H9 (cell line): ENCODE measurements at regions not wholly inside any gene's neighbourhood (a gene's known extent, or its start where the extent isn't known, plus 50 kb on each side); places are given as distances from the start of the nearest gene placed in this dataset.

ENCODE experiments used
- DNase-seq: peaks from one replicate; pipeline ENCODE4 v3.0.0-alpha.2; 2017
- H2AFZ ChIP-seq: one replicate; pipeline ENCODE4 v1.6.1; 2013; ENCODE audit warnings: mild to moderate bottlenecking, low read length, control low read depth, moderate library complexity
- H2AK5ac ChIP-seq: 2 replicates; pipeline ENCODE4 v1.6.1; 2013; ENCODE audit warnings: low read length, control low read depth, mixed read lengths; ENCODE audit not compliant: insufficient read length
- H2BK120ac ChIP-seq: one replicate; pipeline ENCODE4 v1.6.1; 2013; ENCODE audit warnings: low read depth, mild to moderate bottlenecking, low read length, control low read depth, inconsistent platforms; ENCODE audit not compliant: poor library complexity, severe bottlenecking
- H2BK12ac ChIP-seq: 2 replicates; pipeline ENCODE4 v1.6.1; 2013; ENCODE audit warnings: low read length, control low read depth, mixed read lengths, low read depth; ENCODE audit not compliant: insufficient read length
- H2BK15ac ChIP-seq: 2 replicates; pipeline ENCODE4 v1.6.1; 2013; ENCODE audit warnings: low read depth, low read length, control low read depth
- H2BK20ac ChIP-seq: one replicate; pipeline ENCODE4 v1.6.1; 2013; ENCODE audit warnings: low read depth, mild to moderate bottlenecking, low read length, control low read depth, inconsistent platforms; ENCODE audit not compliant: poor library complexity, severe bottlenecking
- H2BK5ac ChIP-seq: 2 replicates; pipeline ENCODE4 v1.6.1; 2013; ENCODE audit warnings: low read length, control low read depth, mixed read lengths; ENCODE audit not compliant: insufficient read length
- H3K14ac ChIP-seq: 2 replicates; pipeline ENCODE4 v1.6.1; 2013; ENCODE audit warnings: low read length, control low read depth; ENCODE audit not compliant: insufficient read depth
- H3K18ac ChIP-seq: 2 replicates; pipeline ENCODE4 v1.6.1; 2013; ENCODE audit warnings: low read depth, mild to moderate bottlenecking, mixed read lengths, low read length, control low read depth; ENCODE audit not compliant: insufficient read length
- H3K23ac ChIP-seq: 2 replicates; pipeline ENCODE4 v1.6.1; 2013; ENCODE audit warnings: low read length, control low read depth, mixed read lengths, low read depth; ENCODE audit not compliant: insufficient read length
- H3K23me2 ChIP-seq: 2 replicates; pipeline ENCODE4 v1.6.1; 2013; ENCODE audit warnings: low read depth, mild to moderate bottlenecking, mixed read lengths, low read length, control low read depth; ENCODE audit not compliant: insufficient read length, poor library complexity, severe bottlenecking
- H3K27ac ChIP-seq: 2 replicates; pipeline ENCODE4 v1.5.1; 2013; ENCODE audit warnings: low read length, control low read depth, mixed read lengths, low read depth; ENCODE audit not compliant: insufficient read length
- H3K27me3 ChIP-seq: 2 replicates; pipeline ENCODE4 v1.6.1; 2013; ENCODE audit warnings: low read length, control low read depth, inconsistent platforms; ENCODE audit not compliant: insufficient read depth
- H3K4ac ChIP-seq: 2 replicates; pipeline ENCODE4 v1.6.1; 2013; ENCODE audit warnings: low read depth, mild to moderate bottlenecking, control low read depth, inconsistent platforms, low read length, moderate library complexity
- H3K4me1 ChIP-seq: 2 replicates; pipeline ENCODE4 v1.6.1; 2013; ENCODE audit warnings: low read length, control low read depth, inconsistent platforms; ENCODE audit not compliant: insufficient read depth
- H3K4me2 ChIP-seq: 2 replicates; pipeline ENCODE4 v1.6.1; 2013; ENCODE audit warnings: low read length, control low read depth, mixed read lengths; ENCODE audit not compliant: insufficient read length, insufficient read depth
- H3K56ac ChIP-seq: 2 replicates; pipeline ENCODE4 v1.6.1; 2013; ENCODE audit warnings: low read depth, mild to moderate bottlenecking, mixed read lengths, low read length, control low read depth; ENCODE audit not compliant: insufficient read length
- H3K79me1 ChIP-seq: 2 replicates; pipeline ENCODE4 v1.6.1; 2013; ENCODE audit warnings: low read depth, mild to moderate bottlenecking, moderate library complexity, low read length, control low read depth, inconsistent platforms; ENCODE audit not compliant: insufficient read depth, poor library complexity, severe bottlenecking
- H3K79me2 ChIP-seq: 2 replicates; pipeline ENCODE4 v1.6.1; 2013; ENCODE audit warnings: low read length, control low read depth, inconsistent platforms; ENCODE audit not compliant: insufficient read depth
- H3K9ac ChIP-seq: 2 replicates; pipeline ENCODE4 v1.6.1; 2013; ENCODE audit warnings: low read length, control low read depth, mixed read lengths; ENCODE audit not compliant: insufficient read length; ENCODE audit errors: extremely low read depth
- H3K9me3 ChIP-seq: one replicate; pipeline ENCODE4 v1.6.1; 2013; ENCODE audit warnings: low read depth, low read length, inconsistent platforms; ENCODE audit not compliant: control insufficient read depth
- H3T11ph ChIP-seq: one replicate; pipeline ENCODE4 v1.6.1; 2013; ENCODE audit warnings: mild to moderate bottlenecking, low read length, control low read depth, inconsistent platforms
- H4K20me1 ChIP-seq: one replicate; pipeline ENCODE4 v1.6.1; 2013; ENCODE audit not compliant: control insufficient read depth, insufficient read length, insufficient read depth
- H4K5ac ChIP-seq: 2 replicates; pipeline ENCODE4 v1.6.1; 2013; ENCODE audit warnings: low read depth, mild to moderate bottlenecking, mixed read lengths, low read length, control low read depth; ENCODE audit not compliant: insufficient read length
- H4K8ac ChIP-seq: replicated peaks from 2 replicates; pipeline ENCODE4 v1.6.1; 2013; ENCODE audit warnings: low read length, control low read depth, mixed read lengths, low read depth; ENCODE audit not compliant: insufficient read length
- H4K91ac ChIP-seq: 2 replicates; pipeline ENCODE4 v1.6.1; 2013; ENCODE audit warnings: low read depth, mild to moderate bottlenecking, moderate library complexity, mixed read lengths, low read length, control low read depth; ENCODE audit not compliant: insufficient read length
- H3K27ac Mint-ChIP-seq, 3 experiments: 2 replicates in 2 of 3; 3 replicates in 1 of 3; pipeline ENCODE4 v1.8.0; 2020 to 2021; ENCODE audit warnings: mixed read lengths in 3 of 3, mild to moderate bottlenecking in 1 of 3, moderate library complexity in 1 of 3
- H3K27me3 Mint-ChIP-seq: 2 replicates; pipeline ENCODE4 v1.8.0; 2021; ENCODE audit warnings: low read depth, mild to moderate bottlenecking, moderate library complexity, mixed read lengths
- H3K36me3 Mint-ChIP-seq, 3 experiments: 2 replicates in 2 of 3; 3 replicates in 1 of 3; pipeline ENCODE4 v1.8.0; 2020 to 2021; ENCODE audit warnings: low read depth in 3 of 3, mixed read lengths in 3 of 3; ENCODE audit not compliant: insufficient read depth in 1 of 3
- H3K4me1 Mint-ChIP-seq, 2 experiments: 2 replicates each; pipeline ENCODE4 v1.8.0; 2020; ENCODE audit warnings: mixed read lengths in 2 of 2
- H3K4me3 Mint-ChIP-seq, 2 experiments: 2 replicates in 1 of 2; 3 replicates in 1 of 2; pipeline ENCODE4 v1.8.0; 2020 to 2021; ENCODE audit warnings: mild to moderate bottlenecking in 2 of 2, mixed read lengths in 2 of 2, moderate library complexity in 1 of 2
- H3K9me3 Mint-ChIP-seq, 2 experiments: 2 replicates in 1 of 2; 3 replicates in 1 of 2; pipeline ENCODE4 v1.8.0; 2020; ENCODE audit warnings: mild to moderate bottlenecking in 2 of 2, mixed read lengths in 2 of 2, moderate library complexity in 1 of 2
- TF ChIP-seq, protein P1 (sequence below): fragments of 200-600 bp; sonication (generic); conservative IDR thresholded peaks from 3 replicates; pipeline ENCODE4 v1.8.0; 2021; ENCODE audit warnings: antibody characterized with exemption, mild to moderate bottlenecking

DNA sequence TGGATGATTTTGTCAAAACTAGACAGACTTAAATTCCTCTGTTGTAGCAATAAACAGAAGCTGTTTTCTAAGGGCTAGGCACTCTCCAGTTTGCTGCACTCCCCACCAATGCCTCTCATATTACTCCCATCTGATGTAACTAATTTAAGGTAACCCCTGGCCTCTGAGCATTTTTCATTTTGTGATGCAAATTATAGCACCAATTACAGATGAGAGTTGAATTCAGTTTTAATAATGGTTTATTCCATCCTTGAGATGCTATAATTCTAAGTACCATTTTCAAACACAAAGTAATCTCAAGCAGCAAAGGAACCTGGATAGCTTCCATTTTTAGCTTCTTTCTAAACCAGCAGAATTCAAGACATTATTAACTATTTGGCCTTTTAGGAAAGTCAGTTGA lies 280.4 kb upstream of the DAB1 start:
- H3K4me2 ChIP-seq: no peak overlapping the region
- H4K8ac ChIP-seq: no peak overlapping the region
- H3K9me3 ChIP-seq: no peaks in the 10 kb centered on the region
- TF ChIP-seq, protein P1, sequence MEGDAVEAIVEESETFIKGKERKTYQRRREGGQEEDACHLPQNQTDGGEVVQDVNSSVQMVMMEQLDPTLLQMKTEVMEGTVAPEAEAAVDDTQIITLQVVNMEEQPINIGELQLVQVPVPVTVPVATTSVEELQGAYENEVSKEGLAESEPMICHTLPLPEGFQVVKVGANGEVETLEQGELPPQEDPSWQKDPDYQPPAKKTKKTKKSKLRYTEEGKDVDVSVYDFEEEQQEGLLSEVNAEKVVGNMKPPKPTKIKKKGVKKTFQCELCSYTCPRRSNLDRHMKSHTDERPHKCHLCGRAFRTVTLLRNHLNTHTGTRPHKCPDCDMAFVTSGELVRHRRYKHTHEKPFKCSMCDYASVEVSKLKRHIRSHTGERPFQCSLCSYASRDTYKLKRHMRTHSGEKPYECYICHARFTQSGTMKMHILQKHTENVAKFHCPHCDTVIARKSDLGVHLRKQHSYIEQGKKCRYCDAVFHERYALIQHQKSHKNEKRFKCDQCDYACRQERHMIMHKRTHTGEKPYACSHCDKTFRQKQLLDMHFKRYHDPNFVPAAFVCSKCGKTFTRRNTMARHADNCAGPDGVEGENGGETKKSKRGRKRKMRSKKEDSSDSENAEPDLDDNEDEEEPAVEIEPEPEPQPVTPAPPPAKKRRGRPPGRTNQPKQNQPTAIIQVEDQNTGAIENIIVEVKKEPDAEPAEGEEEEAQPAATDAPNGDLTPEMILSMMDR: no peak
- H2BK15ac ChIP-seq: no peak overlapping the region
- H2BK20ac ChIP-seq: no peak overlapping the region
- H3K14ac ChIP-seq: no peak overlapping the region
- H3K9ac ChIP-seq: no peak overlapping the region
- no peak overlapping the region for H2AFZ ChIP-seq
- peaks cover 2 to 3% of the 10 kb centered on the region in 2 experiments; a peak in 1 of 4 replicates for H3K4me1 Mint-ChIP-seq
- no peak overlapping the region for H3T11ph ChIP-seq
- peaks cover 6 to 11% of the 10 kb centered on the region in 2 experiments; a peak in 4 of 5 replicates for H3K9me3 Mint-ChIP-seq
- H4K20me1 ChIP-seq: no peaks in the 10 kb centered on the region
- no peak overlapping the region for H3K18ac ChIP-seq
- H3K27me3 Mint-ChIP-seq: no peaks in the 10 kb centered on the region
- no peaks in the 10 kb centered on the region for H3K27me3 ChIP-seq
- no peak overlapping the region for H3K4me3 Mint-ChIP-seq
- H3K27ac ChIP-seq: no peak overlapping the region
- H3K4me1 ChIP-seq: no peaks in the 10 kb centered on the region
- H3K36me3 Mint-ChIP-seq: peaks cover 0 to 12% (median 10%) of the 10 kb centered on the region in 3 experiments; a peak in 5 of 7 replicates
- H3K79me2 ChIP-seq: no peaks in the 10 kb centered on the region
- no peaks in the 10 kb centered on the region for H3K79me1 ChIP-seq
- no peak overlapping the region for H2BK120ac ChIP-seq
- no peak overlapping the region for H3K56ac ChIP-seq
- H3K27ac Mint-ChIP-seq: no peak overlapping the region
- H4K5ac ChIP-seq: no peak overlapping the region
- no peaks in the 10 kb centered on the region for H3K23me2 ChIP-seq
- no peak overlapping the region for H2BK12ac ChIP-seq
- DNase-seq: no peak
- no peak overlapping the region for H2AK5ac ChIP-seq
- no peak overlapping the region for H3K23ac ChIP-seq
- no peak overlapping the region for H2BK5ac ChIP-seq
- H4K91ac ChIP-seq: no peak overlapping the region
- no peak overlapping the region for H3K4ac ChIP-seq
